Ishikawa (cell line): ENCODE measurements at regions not wholly inside any gene's neighbourhood (a gene's known extent, or its start where the extent isn't known, plus 50 kb on each side); places are given as distances from the start of the nearest gene placed in this dataset.

Experiments used
- CEBPB ChIP-seq: IDR thresholded peaks from 2 replicates; pipeline ENCODE4 v1.6.1; 2012
- CREB1 ChIP-seq: IDR thresholded peaks from 2 replicates; pipeline ENCODE4 v1.6.1; 2012; ENCODE audit warnings: low read depth
- EP300 ChIP-seq: IDR thresholded peaks from 2 replicates; pipeline ENCODE4 v1.6.1; 2012; ENCODE audit warnings: borderline replicate concordance
- FOXM1 ChIP-seq: IDR thresholded peaks from 2 replicates; pipeline ENCODE4 v1.6.1; 2012; ENCODE audit warnings: low read depth, borderline replicate concordance
- MAX ChIP-seq: IDR thresholded peaks from 2 replicates; pipeline ENCODE4 v1.6.1; 2012
- NFIC ChIP-seq: IDR thresholded peaks from 2 replicates; pipeline ENCODE4 v1.6.1; 2012
- RAD21 ChIP-seq: IDR thresholded peaks from 2 replicates; pipeline ENCODE4 v1.6.1; 2012; ENCODE audit warnings: low read depth
- REST ChIP-seq: IDR thresholded peaks from 2 replicates; pipeline ENCODE4 v1.6.1; 2012; ENCODE audit warnings: low read depth, mild to moderate bottlenecking
- TAF1 ChIP-seq: IDR thresholded peaks from 2 replicates; pipeline ENCODE4 v1.6.1; 2012; ENCODE audit warnings: low read depth, mild to moderate bottlenecking
- TEAD4 ChIP-seq: IDR thresholded peaks from 2 replicates; pipeline ENCODE4 v1.6.1; 2012
- USF1 ChIP-seq: IDR thresholded peaks from 2 replicates; pipeline ENCODE4 v1.6.1; 2012
- YY1 ChIP-seq: IDR thresholded peaks from 2 replicates; pipeline ENCODE4 v1.6.1; 2012; ENCODE audit warnings: low read depth
- ZBTB7A ChIP-seq: IDR thresholded peaks from 2 replicates; pipeline ENCODE4 v1.6.1; 2012; ENCODE audit warnings: low read depth

- TF ChIP-seq TEAD4 (no peak), RAD21 (no peak), MAX (no peak), EP300 (no peak), REST (no peak), FOXM1 (no peak), CEBPB (no peak), NFIC (no peak), CREB1 (no peak), YY1 (no peak), TAF1 (no peak), USF1 (no peak), ZBTB7A (no peak)
These were observed 130.0 kb upstream of the ARG1 start for GRCh38 chr6:131443014-131443413.
